Loucy (cell line): ENCODE measurements at regions not wholly inside any gene's neighbourhood (a gene's known extent, or its start where the extent isn't known, plus 50 kb on each side); places are given as distances from the start of the nearest gene placed in this dataset.

ENCODE experiments used
- H2AFZ ChIP-seq: fragments of 200-600 bp; sonication (generic); 2 replicates; pipeline ENCODE4 v1.6.0; 2016; ENCODE audit warnings: antibody characterized with exemption, mild to moderate bottlenecking, low read length, moderate library complexity
- H3F3A ChIP-seq: fragments of 200-600 bp; 2 replicates; pipeline ENCODE4 v1.6.0; 2016; ENCODE audit warnings: antibody characterized with exemption, low read depth, mild to moderate bottlenecking
- H3K27me3 ChIP-seq: fragments of 200-600 bp; sonication (generic); 2 replicates; pipeline ENCODE4 v1.6.1; 2014; ENCODE audit warnings: low read length, mild to moderate bottlenecking; ENCODE audit not compliant: insufficient read depth, poor library complexity, severe bottlenecking
- H3K36me3 ChIP-seq: fragments of 200-600 bp; sonication (generic); 2 replicates; pipeline ENCODE4 v1.6.1; 2016; ENCODE audit warnings: low read length; ENCODE audit not compliant: insufficient read depth
- H3K4me1 ChIP-seq: fragments of 200-600 bp; sonication (generic); 2 replicates; pipeline ENCODE4 v1.5.1; 2014; ENCODE audit warnings: low read length, mild to moderate bottlenecking; ENCODE audit not compliant: insufficient read depth, poor library complexity, severe bottlenecking
- H3K4me2 ChIP-seq: fragments of 200-600 bp; sonication (generic); 2 replicates; pipeline ENCODE4 v1.6.0; 2014; ENCODE audit warnings: antibody characterized with exemption, low read length, low read depth, mild to moderate bottlenecking; ENCODE audit not compliant: poor library complexity, severe bottlenecking
- H3K4me3 ChIP-seq: fragments of 200-600 bp; sonication (generic); 2 replicates; pipeline ENCODE4 v1.5.1; 2014; ENCODE audit warnings: low read length, mild to moderate bottlenecking, mixed read lengths; ENCODE audit not compliant: poor library complexity, severe bottlenecking
- H3K79me2 ChIP-seq: fragments of 200-600 bp; sonication (generic); 2 replicates; pipeline ENCODE4 v1.6.1; 2014; ENCODE audit warnings: low read length; ENCODE audit not compliant: insufficient read depth
- H3K9ac ChIP-seq: fragments of 200-600 bp; sonication (generic); 2 replicates; pipeline ENCODE4 v1.6.0; 2014; ENCODE audit warnings: mild to moderate bottlenecking, low read depth, low read length, moderate library complexity; ENCODE audit not compliant: poor library complexity, severe bottlenecking
- H3K9me2 ChIP-seq: fragments of 200-600 bp; sonication (generic); replicated peaks from 2 replicates; pipeline ENCODE4 v1.6.1; 2016; ENCODE audit warnings: low read depth, low read length, mixed read lengths
- H3K9me3 ChIP-seq: fragments of 200-600 bp; sonication (generic); 2 replicates; pipeline ENCODE4 v1.6.1; 2014; ENCODE audit warnings: mild to moderate bottlenecking, antibody characterized with exemption, low read length, low read depth; ENCODE audit not compliant: insufficient read depth
- H4K20me1 ChIP-seq: fragments of 200-600 bp; sonication (generic); 2 replicates; pipeline ENCODE4 v1.6.0; 2014; ENCODE audit warnings: antibody characterized with exemption, low read length, mild to moderate bottlenecking; ENCODE audit not compliant: insufficient read depth, poor library complexity, severe bottlenecking
- CTCF ChIP-seq: fragments of 200-600 bp; sonication (generic); conservative IDR thresholded peaks from 2 replicates; pipeline ENCODE4 v1.5.1; 2014; ENCODE audit warnings: mild to moderate bottlenecking, antibody characterized with exemption, low read length
- EZH2phosphoT487 ChIP-seq: fragments of 200-600 bp; IDR thresholded peaks from 2 replicates; pipeline ENCODE4 v1.6.1; 2018; ENCODE audit warnings: antibody characterized with exemption, mild to moderate bottlenecking, moderate library complexity, borderline replicate concordance

GRCh38 chr13:91278888-91279287 lies 68.6 kb upstream of the MIR17HG start:
- H3K4me3 ChIP-seq = no peak overlapping the region
- H3K79me2 ChIP-seq = no peaks in the 10 kb centered on the region
- no peak overlapping the region for H2AFZ ChIP-seq
- TF ChIP-seq CTCF (no peak), EZH2phosphoT487 (no peak)
- no peaks in the 10 kb centered on the region for H3K27me3 ChIP-seq
- no peaks in the 10 kb centered on the region for H3K9me2 ChIP-seq
- H3K4me2 ChIP-seq = no peak overlapping the region
- H3K36me3 ChIP-seq = no peaks in the 10 kb centered on the region
- H4K20me1 ChIP-seq = no peaks in the 10 kb centered on the region
- H3K4me1 ChIP-seq = no peaks in the 10 kb centered on the region
- H3F3A ChIP-seq = no peaks in the 10 kb centered on the region
- no peak overlapping the region for H3K9ac ChIP-seq
- no peaks in the 10 kb centered on the region for H3K9me3 ChIP-seq

GRCh38 chr13:91280801-91281200 lies 66.7 kb upstream of the MIR17HG start:
- TF ChIP-seq EZH2phosphoT487 = no peak
- no peak for TF ChIP-seq CTCF
- Histone ChIP-seq H3F3A (no peaks in the 10 kb centered on the region), H3K36me3 (no peaks in the 10 kb centered on the region), H3K4me2 (no peak overlapping the region), H3K4me3 (no peak overlapping the region), H3K79me2 (no peaks in the 10 kb centered on the region), H3K4me1 (no peaks in the 10 kb centered on the region), H4K20me1 (no peaks in the 10 kb centered on the region), H3K9ac (no peak overlapping the region), H3K9me3 (no peaks in the 10 kb centered on the region), H3K27me3 (no peaks in the 10 kb centered on the region), H3K9me2 (no peaks in the 10 kb centered on the region), H2AFZ (no peak overlapping the region)

- no peaks in the 10 kb centered on the region for H3F3A ChIP-seq
- H3K36me3 ChIP-seq = no peaks in the 10 kb centered on the region
- TF ChIP-seq EZH2phosphoT487 (no peak), CTCF (no peak)
- H3K9me2 ChIP-seq = no peaks in the 10 kb centered on the region
- H3K4me1 ChIP-seq = no peaks in the 10 kb centered on the region
- no peak overlapping the region for H3K4me2 ChIP-seq
- no peaks in the 10 kb centered on the region for H3K9me3 ChIP-seq
- no peaks in the 10 kb centered on the region for H3K79me2 ChIP-seq
- no peak overlapping the region for H2AFZ ChIP-seq
- H3K9ac ChIP-seq = no peak overlapping the region
- no peaks in the 10 kb centered on the region for H3K27me3 ChIP-seq
- no peaks in the 10 kb centered on the region for H4K20me1 ChIP-seq
- no peak overlapping the region for H3K4me3 ChIP-seq
These were observed 63.2 kb upstream of the MIR17HG start for GRCh38 chr13:91284335-91284734.
